Liver (tissue), 8 donors: ENCODE measurements at regions not wholly inside any gene's neighbourhood (a gene's known extent, or its start where the extent isn't known, plus 50 kb on each side); places are given as distances from the start of the nearest gene placed in this dataset.

Source experiments
- DNase-seq: peaks from one replicate; pipeline ENCODE4 v3.0.0-alpha.2; 2017; ENCODE audit warnings: low spot score
- H3K27ac ChIP-seq, 2 donors: one replicate each; pipeline ENCODE4 v1.7.0; 2013; ENCODE audit warnings: inconsistent platforms in 2 of 2, low read length in 2 of 2, control low read depth in 1 of 2, low read depth in 1 of 2, mild to moderate bottlenecking in 1 of 2
- H3K27me3 ChIP-seq, 4 donors: one replicate each; pipeline versions ENCODE4 v1.6.1 to v1.7.0; 2013; ENCODE audit warnings: low read length in 3 of 4, inconsistent platforms in 1 of 4, mild to moderate bottlenecking in 1 of 4, moderate library complexity in 1 of 4; ENCODE audit not compliant: control insufficient read depth in 4 of 4, insufficient read depth in 4 of 4
- H3K36me3 ChIP-seq, 4 donors: one replicate each; pipeline versions ENCODE4 v1.6.1 to v1.7.0; 2013; ENCODE audit warnings: low read length in 3 of 4, mild to moderate bottlenecking in 3 of 4, low read depth in 1 of 4, moderate library complexity in 1 of 4; ENCODE audit not compliant: control insufficient read depth in 4 of 4, insufficient read depth in 3 of 4
- H3K4me1 ChIP-seq, 4 donors: one replicate each; pipeline versions ENCODE4 v1.6.1 to v1.7.0; 2013; ENCODE audit warnings: low read length in 3 of 4, mild to moderate bottlenecking in 3 of 4, moderate library complexity in 1 of 4; ENCODE audit not compliant: control insufficient read depth in 4 of 4, insufficient read depth in 4 of 4
- H3K4me3 ChIP-seq, 3 donors: one replicate each; pipeline versions ENCODE4 v1.6.1 to v1.7.0; 2013; ENCODE audit warnings: low read length in 3 of 3, control low read depth in 1 of 3, low read depth in 1 of 3, mild to moderate bottlenecking in 1 of 3
- H3K9ac ChIP-seq, 2 donors: one replicate each; pipeline ENCODE4 v1.7.0; 2013; ENCODE audit warnings: low read length in 2 of 2, mild to moderate bottlenecking in 2 of 2, moderate library complexity in 2 of 2, control low read depth in 1 of 2, low read depth in 1 of 2
- H3K9me3 ChIP-seq, 4 donors: one replicate each; pipeline versions ENCODE4 v1.6.1 to v1.7.0; 2013; ENCODE audit warnings: low read length in 3 of 4; ENCODE audit not compliant: control insufficient read depth in 4 of 4
- ATF3 ChIP-seq: IDR thresholded peaks from 2 replicates; pipeline ENCODE4 v1.6.1; 2016; ENCODE audit warnings: antibody characterized with exemption
- CTCF ChIP-seq: fragments of 150-350 bp; IDR thresholded peaks from 2 replicates; pipeline ENCODE4 v1.5.1; 2017; ENCODE audit warnings: improper control_type of control experiment, low read depth, low read length; ENCODE audit not compliant: missing input control
- EGR1 ChIP-seq, 2 donors: IDR thresholded peaks; 2 replicates each; pipeline ENCODE4 v1.6.1; 2016 to 2018; ENCODE audit warnings: antibody characterized with exemption in 2 of 2, low read depth in 2 of 2
- FOXA1 ChIP-seq: IDR thresholded peaks from 2 replicates; pipeline ENCODE4 v1.6.1; 2016; ENCODE audit warnings: antibody characterized with exemption
- FOXA2 ChIP-seq: IDR thresholded peaks from 2 replicates; pipeline ENCODE4 v1.6.1; 2016; ENCODE audit warnings: antibody characterized with exemption
- GABPA ChIP-seq, 2 donors: IDR thresholded peaks in 1 of 2; conservative IDR thresholded peaks in 1 of 2; 2 replicates each; pipeline ENCODE4 v1.6.1; 2016; ENCODE audit warnings: antibody characterized with exemption in 2 of 2, mild to moderate bottlenecking in 1 of 2, moderate library complexity in 1 of 2
- HNF4A ChIP-seq, 2 donors: conservative IDR thresholded peaks; 2 replicates each; pipeline ENCODE4 v1.6.1; 2016; ENCODE audit warnings: antibody characterized with exemption in 2 of 2, mild to moderate bottlenecking in 2 of 2
- HNF4G ChIP-seq: IDR thresholded peaks from 2 replicates; pipeline ENCODE4 v1.6.1; 2016; ENCODE audit warnings: antibody characterized with exemption
- JUND ChIP-seq, 2 donors: IDR thresholded peaks; 2 replicates each; pipeline ENCODE4 v1.6.1; 2016; ENCODE audit warnings: antibody characterized with exemption in 2 of 2
- MAX ChIP-seq: IDR thresholded peaks from 2 replicates; pipeline ENCODE4 v1.6.1; 2016; ENCODE audit warnings: antibody characterized with exemption
- NR2F2 ChIP-seq: IDR thresholded peaks from 2 replicates; pipeline ENCODE4 v1.6.1; 2016; ENCODE audit warnings: antibody characterized with exemption
- RAD21 ChIP-seq, 2 donors: IDR thresholded peaks; 2 replicates each; pipeline ENCODE4 v1.6.1; 2016; ENCODE audit warnings: antibody characterized with exemption in 2 of 2, mild to moderate bottlenecking in 2 of 2
- REST ChIP-seq: IDR thresholded peaks from 2 replicates; pipeline ENCODE4 v1.6.1; 2016; ENCODE audit warnings: antibody characterized with exemption, mild to moderate bottlenecking
- RXRA ChIP-seq, 2 donors: IDR thresholded peaks; 2 replicates each; pipeline ENCODE4 v1.6.1; 2017 to 2018; ENCODE audit warnings: antibody characterized with exemption in 2 of 2, mild to moderate bottlenecking in 1 of 2
- SP1 ChIP-seq: IDR thresholded peaks from 2 replicates; pipeline ENCODE4 v1.6.1; 2018; ENCODE audit warnings: antibody characterized with exemption, mild to moderate bottlenecking
- TAF1 ChIP-seq: conservative IDR thresholded peaks from 2 replicates; pipeline ENCODE4 v1.6.1; 2016; ENCODE audit warnings: antibody characterized with exemption, mild to moderate bottlenecking
- YY1 ChIP-seq: IDR thresholded peaks from 2 replicates; pipeline ENCODE4 v1.6.1; 2016; ENCODE audit warnings: antibody characterized with exemption, mild to moderate bottlenecking
- ZBTB33 ChIP-seq: IDR thresholded peaks from 2 replicates; pipeline ENCODE4 v1.6.1; 2016; ENCODE audit warnings: antibody characterized with exemption
- WGBS: extraction: QIAGEN DNeasy Blood & Tissue Kit; methylation state at CpG from one replicate; pipeline ENCODE4 v1.1.7; 2013; 5-methylcytosine and 5-hydroxymethylcytosine counted together
- donor health status: healthy.
- donor health status: healthy.
- donor health status: healthy.
- donor health status: healthy.
- donor health status: healthy.

- Histone ChIP-seq H3K27me3 (no peaks in the 10 kb centered on the region), H3K4me1 (no peaks in the 10 kb centered on the region), H3K9me3 (no peaks in the 10 kb centered on the region), H3K36me3 (no peaks in the 10 kb centered on the region), H3K4me3 (no peak overlapping the region), H3K9ac (no peak overlapping the region), H3K27ac (no peak overlapping the region)
- WGBS, result 88% methylated on average over 20 of the region's 20 CpGs
- TF ChIP-seq SP1 (no peak), MAX (no peak), ATF3 (no peak), JUND (IDR thresholded peaks at IDR 0.05) (no peak), YY1 (no peak), GABPA (IDR thresholded peaks at IDR 0.05 in 1 of 2, conservative IDR thresholded peaks at IDR 0.05 in 1 of 2) (no peak), HNF4G (no peak), FOXA2 (no peak), EGR1 (IDR thresholded peaks at IDR 0.05; ENCODE audit: low read depth in 2 of 2) (no peak), RAD21 (IDR thresholded peaks at IDR 0.05) (no peak), ZBTB33 (no peak), TAF1 (no peak), FOXA1 (no peak), NR2F2 (no peak), RXRA (IDR thresholded peaks at IDR 0.05) (no peak), HNF4A (conservative IDR thresholded peaks at IDR 0.05) (no peak), REST (no peak), CTCF (no peak)
- no peak for DNase-seq
Measured at GRCh38 chr10:3539696-3540383, 245.2 kb downstream of the KLF6 start.
